ENCODE measurements at regions not wholly inside any gene's neighbourhood (a gene's known extent, or its start where the extent isn't known, plus 50 kb on each side); places are given as distances from the start of the nearest gene placed in this dataset.

DNA sequence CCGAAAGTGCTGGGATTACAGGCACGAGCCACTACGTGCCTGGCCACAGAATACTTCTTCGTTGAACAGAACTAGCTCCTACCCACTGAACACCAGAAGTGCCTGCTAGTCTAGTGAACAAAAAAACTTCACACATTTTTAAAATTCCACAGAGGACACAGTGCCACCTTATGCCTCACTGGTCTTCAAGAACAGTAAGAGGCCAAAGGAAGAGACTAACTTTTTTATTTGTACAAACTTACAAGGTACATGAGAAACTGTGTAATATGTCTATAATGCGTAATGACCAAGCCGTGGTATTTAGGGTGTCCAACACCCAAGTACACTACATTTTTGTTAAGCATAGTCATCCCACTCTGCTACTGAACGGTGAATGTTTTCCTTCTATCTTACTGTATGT is 144.4 kb upstream of the PTER start:
- H2AFZ ChIP-seq: no peak overlapping the region
- TF ChIP-seq EZH2 (IDR thresholded peaks at IDR 0.05; ENCODE audit: borderline replicate concordance) (no peak), EZH2phosphoT487 (IDR thresholded peaks at IDR 0.05; ENCODE audit: low read depth, severe bottlenecking, unreplicated experiment) (no peak)
- TF ChIP-seq, protein P1, sequence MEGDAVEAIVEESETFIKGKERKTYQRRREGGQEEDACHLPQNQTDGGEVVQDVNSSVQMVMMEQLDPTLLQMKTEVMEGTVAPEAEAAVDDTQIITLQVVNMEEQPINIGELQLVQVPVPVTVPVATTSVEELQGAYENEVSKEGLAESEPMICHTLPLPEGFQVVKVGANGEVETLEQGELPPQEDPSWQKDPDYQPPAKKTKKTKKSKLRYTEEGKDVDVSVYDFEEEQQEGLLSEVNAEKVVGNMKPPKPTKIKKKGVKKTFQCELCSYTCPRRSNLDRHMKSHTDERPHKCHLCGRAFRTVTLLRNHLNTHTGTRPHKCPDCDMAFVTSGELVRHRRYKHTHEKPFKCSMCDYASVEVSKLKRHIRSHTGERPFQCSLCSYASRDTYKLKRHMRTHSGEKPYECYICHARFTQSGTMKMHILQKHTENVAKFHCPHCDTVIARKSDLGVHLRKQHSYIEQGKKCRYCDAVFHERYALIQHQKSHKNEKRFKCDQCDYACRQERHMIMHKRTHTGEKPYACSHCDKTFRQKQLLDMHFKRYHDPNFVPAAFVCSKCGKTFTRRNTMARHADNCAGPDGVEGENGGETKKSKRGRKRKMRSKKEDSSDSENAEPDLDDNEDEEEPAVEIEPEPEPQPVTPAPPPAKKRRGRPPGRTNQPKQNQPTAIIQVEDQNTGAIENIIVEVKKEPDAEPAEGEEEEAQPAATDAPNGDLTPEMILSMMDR (IDR thresholded peaks at IDR 0.05; ENCODE audit: poor library complexity): no peak
- H4K20me1 ChIP-seq (ENCODE audit: insufficient read depth, poor library complexity, severe bottlenecking): no peaks in the 10 kb centered on the region
- no peak overlapping the region for H3K27ac ChIP-seq
- no peaks in the 10 kb centered on the region for H3K79me2 ChIP-seq
- no peak overlapping the region for H3K4me3 ChIP-seq
- DNase-seq (ENCODE audit: low spot score): no peak
- H3K4me1 ChIP-seq (ENCODE audit: insufficient read depth): no peaks in the 10 kb centered on the region
- H3K9me2 ChIP-seq (replicated peaks; ENCODE audit: insufficient read depth): no peaks in the 10 kb centered on the region
- WGBS (ENCODE audit: low lambda C conversion rate, missing lambda C conversion rate): 86% methylated on average over 7 of the region's 7 CpGs
- H3K9me3 ChIP-seq (ENCODE audit: low read depth): no peaks in the 10 kb centered on the region
- H3K27me3 ChIP-seq: no peaks in the 10 kb centered on the region
- H3K4me2 ChIP-seq: no peak overlapping the region
- H3K36me3 ChIP-seq (replicated peaks; ENCODE audit: insufficient read depth, low read depth): no peaks in the 10 kb centered on the region

DNA sequence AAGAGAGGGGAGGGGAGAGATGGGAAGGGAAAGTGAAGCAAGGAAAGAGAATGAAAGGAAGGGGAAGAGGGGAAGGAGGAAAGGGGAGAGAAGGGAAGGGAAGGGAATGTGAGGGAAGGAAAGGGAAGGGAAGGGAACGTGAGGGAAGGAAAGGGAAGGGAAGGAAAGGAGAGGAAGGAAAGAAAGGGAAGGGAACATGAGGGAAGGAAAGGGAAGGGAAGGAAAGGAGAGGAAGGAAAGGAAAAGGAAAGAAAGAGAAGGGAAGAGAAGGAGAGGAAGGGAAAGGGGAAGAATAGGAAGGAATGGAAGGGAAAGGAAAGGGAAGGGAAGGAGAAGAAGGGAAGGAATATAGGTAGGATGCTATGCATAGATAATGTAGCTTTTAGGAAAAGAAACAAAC is 139.7 kb upstream of the PTER start:
- TF ChIP-seq, protein P1 (IDR thresholded peaks at IDR 0.05; ENCODE audit: poor library complexity): no peak
- no peak for TF ChIP-seq EZH2 (IDR thresholded peaks at IDR 0.05; ENCODE audit: borderline replicate concordance)
- no peak for TF ChIP-seq EZH2phosphoT487 (IDR thresholded peaks at IDR 0.05; ENCODE audit: low read depth, severe bottlenecking, unreplicated experiment)
- no peak overlapping the region for H3K4me2 ChIP-seq
- DNase-seq (ENCODE audit: low spot score): no peak
- H3K27me3 ChIP-seq: no peaks in the 10 kb centered on the region
- no peaks in the 10 kb centered on the region for H3K79me2 ChIP-seq
- H3K4me1 ChIP-seq (ENCODE audit: insufficient read depth): no peaks in the 10 kb centered on the region
- WGBS (ENCODE audit: low lambda C conversion rate, missing lambda C conversion rate): no CpG with 5 or more reads among the region's 1 CpG
- H3K36me3 ChIP-seq (replicated peaks; ENCODE audit: insufficient read depth, low read depth): no peaks in the 10 kb centered on the region
- H2AFZ ChIP-seq: no peak overlapping the region
- no peaks in the 10 kb centered on the region for H3K9me3 ChIP-seq (ENCODE audit: low read depth)
- no peaks in the 10 kb centered on the region for H4K20me1 ChIP-seq (ENCODE audit: insufficient read depth, poor library complexity, severe bottlenecking)
- no peak overlapping the region for H3K27ac ChIP-seq
- H3K4me3 ChIP-seq: no peak overlapping the region
- no peaks in the 10 kb centered on the region for H3K9me2 ChIP-seq (replicated peaks; ENCODE audit: insufficient read depth)

DNA sequence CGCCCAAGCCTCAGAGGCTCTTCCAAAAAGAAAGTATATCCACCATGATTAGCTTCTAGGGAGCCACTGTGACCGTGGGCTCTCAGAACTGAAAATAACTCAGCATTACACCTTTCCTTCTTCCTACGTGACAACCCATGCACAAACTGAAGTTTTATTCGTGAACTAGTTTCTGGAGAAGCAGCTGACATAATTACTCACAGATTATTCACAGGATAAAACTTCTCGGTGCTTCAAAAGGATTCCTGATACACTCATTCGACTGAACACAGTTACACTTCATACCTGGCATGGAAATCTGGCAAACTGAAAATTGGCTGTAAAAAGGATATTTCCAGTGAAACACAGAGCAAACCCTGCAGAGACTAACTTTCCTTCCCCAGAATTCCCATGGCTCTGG is 139.2 kb upstream of the PTER start:
- H3K4me1 ChIP-seq (ENCODE audit: insufficient read depth): no peaks in the 10 kb centered on the region
- no peaks in the 10 kb centered on the region for H3K79me2 ChIP-seq
- H3K4me3 ChIP-seq: no peak overlapping the region
- 78% methylated on average over 6 of the region's 6 CpGs for WGBS (ENCODE audit: low lambda C conversion rate, missing lambda C conversion rate)
- H3K4me2 ChIP-seq: no peak overlapping the region
- H4K20me1 ChIP-seq (ENCODE audit: insufficient read depth, poor library complexity, severe bottlenecking): no peaks in the 10 kb centered on the region
- H3K36me3 ChIP-seq (replicated peaks; ENCODE audit: insufficient read depth, low read depth): no peaks in the 10 kb centered on the region
- TF ChIP-seq EZH2 (IDR thresholded peaks at IDR 0.05; ENCODE audit: borderline replicate concordance) (no peak), EZH2phosphoT487 (IDR thresholded peaks at IDR 0.05; ENCODE audit: low read depth, severe bottlenecking, unreplicated experiment) (no peak)
- TF ChIP-seq, protein P1 (IDR thresholded peaks at IDR 0.05; ENCODE audit: poor library complexity): no peak
- no peaks in the 10 kb centered on the region for H3K27me3 ChIP-seq
- H3K9me3 ChIP-seq (ENCODE audit: low read depth): no peaks in the 10 kb centered on the region
- H2AFZ ChIP-seq: no peak overlapping the region
- H3K9me2 ChIP-seq (replicated peaks; ENCODE audit: insufficient read depth): no peaks in the 10 kb centered on the region
- DNase-seq (ENCODE audit: low spot score): no peak
- no peak overlapping the region for H3K27ac ChIP-seq

DNA sequence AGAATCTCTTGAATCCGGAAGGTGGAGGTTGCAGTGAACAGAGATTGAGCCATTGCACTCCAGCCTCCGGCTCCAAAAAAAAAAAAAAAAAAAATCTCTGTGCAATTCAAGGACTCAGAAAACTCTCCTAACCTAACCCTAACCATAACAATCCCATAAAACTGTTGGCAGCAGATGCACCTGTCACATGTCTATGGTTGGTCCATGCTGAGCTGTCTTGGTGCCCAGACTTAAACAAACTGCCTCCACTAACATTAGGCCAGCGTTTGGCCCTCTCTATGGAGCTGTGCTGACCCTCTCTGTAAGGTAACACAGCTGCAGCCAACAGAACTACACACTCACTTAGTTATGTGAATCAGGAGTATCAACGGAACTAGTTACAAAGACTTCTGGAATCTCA is 132.5 kb upstream of the PTER start:
- no peak for DNase-seq (ENCODE audit: low spot score)
- Histone ChIP-seq H3K27ac (no peak overlapping the region), H2AFZ (no peak overlapping the region), H3K27me3 (no peaks in the 10 kb centered on the region), H4K20me1 (ENCODE audit: insufficient read depth, poor library complexity, severe bottlenecking) (no peaks in the 10 kb centered on the region), H3K9me3 (ENCODE audit: low read depth) (no peaks in the 10 kb centered on the region), H3K4me3 (no peak overlapping the region), H3K9me2 (replicated peaks; ENCODE audit: insufficient read depth) (no peaks in the 10 kb centered on the region), H3K36me3 (replicated peaks; ENCODE audit: insufficient read depth, low read depth) (no peaks in the 10 kb centered on the region), H3K4me2 (no peak overlapping the region), H3K79me2 (no peaks in the 10 kb centered on the region), H3K4me1 (ENCODE audit: insufficient read depth) (no peaks in the 10 kb centered on the region)
- WGBS (ENCODE audit: low lambda C conversion rate, missing lambda C conversion rate): 83% methylated on average over 3 of the region's 4 CpGs
- TF ChIP-seq EZH2 (IDR thresholded peaks at IDR 0.05; ENCODE audit: borderline replicate concordance) (no peak), EZH2phosphoT487 (IDR thresholded peaks at IDR 0.05; ENCODE audit: low read depth, severe bottlenecking, unreplicated experiment) (no peak)
- TF ChIP-seq, protein P1 (IDR thresholded peaks at IDR 0.05; ENCODE audit: poor library complexity): no peak

All from hepatocyte (in vitro differentiated cells).